ENCODE measurements at regions not wholly inside any gene's neighbourhood (a gene's known extent, or its start where the extent isn't known, plus 50 kb on each side); places are given as distances from the start of the nearest gene placed in this dataset.
"Not testable (repeated sequence)": the region's sequence is repeated elsewhere in the genome, so short reads cannot be mapped to it uniquely, and the experiment has no call there.

DNA sequence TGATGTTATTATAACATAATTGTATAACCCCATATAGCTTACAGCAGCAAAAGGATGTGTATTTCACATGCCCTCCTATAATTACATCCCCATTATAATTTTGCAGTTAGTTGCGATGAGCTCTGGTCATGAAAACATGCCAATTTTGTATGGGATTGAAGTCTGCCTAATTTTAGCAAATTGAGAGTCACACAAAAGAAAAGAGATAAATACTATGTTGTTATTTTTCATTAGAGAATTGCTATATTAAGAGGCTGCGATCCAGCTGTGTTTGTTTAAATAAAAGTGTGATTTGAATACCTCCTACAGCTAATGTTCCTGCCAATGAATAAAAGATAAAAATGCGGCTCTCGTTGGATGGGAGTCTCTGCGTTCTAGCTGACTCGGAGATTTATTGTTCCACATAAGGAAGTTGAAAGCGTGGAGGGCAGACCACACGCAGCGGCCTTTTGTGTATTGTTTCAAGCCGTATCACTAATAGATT, 461.0 kb upstream of the NFIA start:
- peaks cover 0 to 9% (median 3%) of the 10 kb centered on the region in 4 donors for H3K4me1 ChIP-seq
- TF ChIP-seq, protein P1, sequence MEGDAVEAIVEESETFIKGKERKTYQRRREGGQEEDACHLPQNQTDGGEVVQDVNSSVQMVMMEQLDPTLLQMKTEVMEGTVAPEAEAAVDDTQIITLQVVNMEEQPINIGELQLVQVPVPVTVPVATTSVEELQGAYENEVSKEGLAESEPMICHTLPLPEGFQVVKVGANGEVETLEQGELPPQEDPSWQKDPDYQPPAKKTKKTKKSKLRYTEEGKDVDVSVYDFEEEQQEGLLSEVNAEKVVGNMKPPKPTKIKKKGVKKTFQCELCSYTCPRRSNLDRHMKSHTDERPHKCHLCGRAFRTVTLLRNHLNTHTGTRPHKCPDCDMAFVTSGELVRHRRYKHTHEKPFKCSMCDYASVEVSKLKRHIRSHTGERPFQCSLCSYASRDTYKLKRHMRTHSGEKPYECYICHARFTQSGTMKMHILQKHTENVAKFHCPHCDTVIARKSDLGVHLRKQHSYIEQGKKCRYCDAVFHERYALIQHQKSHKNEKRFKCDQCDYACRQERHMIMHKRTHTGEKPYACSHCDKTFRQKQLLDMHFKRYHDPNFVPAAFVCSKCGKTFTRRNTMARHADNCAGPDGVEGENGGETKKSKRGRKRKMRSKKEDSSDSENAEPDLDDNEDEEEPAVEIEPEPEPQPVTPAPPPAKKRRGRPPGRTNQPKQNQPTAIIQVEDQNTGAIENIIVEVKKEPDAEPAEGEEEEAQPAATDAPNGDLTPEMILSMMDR (IDR thresholded peaks at IDR 0.05): no peak
- TF ChIP-seq POLR2AphosphoS5 (IDR thresholded peaks at IDR 0.05) (no peak), POLR2A (IDR thresholded peaks at IDR 0.05) (no peak), EP300 (IDR thresholded peaks at IDR 0.05) (no peak)
- no peak overlapping the region for H3K27ac ChIP-seq
- WGBS, 2 donors: 27 to 31% methylated on average over 10 of the region's 10 CpGs
- H3K9me3 ChIP-seq: no peaks in the 10 kb centered on the region
- no peak for DNase-seq
- intact Hi-C loops (cut with DNase I): no loop called here
- H3K27me3 ChIP-seq: no peaks in the 10 kb centered on the region
- H3K36me3 ChIP-seq: no peaks in the 10 kb centered on the region
- H3K4me3 ChIP-seq: no peak overlapping the region

DNA sequence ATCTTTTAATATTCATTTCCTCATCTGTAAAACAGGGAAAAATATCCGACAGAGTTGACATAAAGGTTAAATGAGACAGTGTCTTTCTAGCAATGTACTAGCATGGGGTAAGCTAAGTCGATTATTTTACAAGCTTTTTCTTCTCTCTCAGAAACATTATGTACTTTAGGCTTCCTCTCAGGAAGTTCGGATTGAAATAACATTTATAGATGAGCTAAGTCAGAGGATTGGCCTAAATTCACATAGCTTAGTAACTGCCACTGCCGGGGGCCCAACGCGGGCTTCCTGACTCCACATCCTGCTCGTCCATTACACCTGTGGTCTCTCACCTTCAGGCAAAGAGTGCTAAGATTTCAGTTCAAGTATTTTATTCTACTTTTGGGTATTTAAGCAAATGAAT, 462.3 kb upstream of the NFIA start:
- Histone ChIP-seq H3K4me1 (peaks cover 0 to 9% (median 3%) of the 10 kb centered on the region in 4 donors), H3K27me3 (no peaks in the 10 kb centered on the region), H3K9me3 (no peaks in the 10 kb centered on the region), H3K27ac (no peak overlapping the region), H3K36me3 (no peaks in the 10 kb centered on the region), H3K4me3 (no peak overlapping the region)
- intact Hi-C loops (cut with DNase I): no loop called here
- no peak for TF ChIP-seq EP300 (IDR thresholded peaks at IDR 0.05)
- no peak for TF ChIP-seq POLR2AphosphoS5 (IDR thresholded peaks at IDR 0.05)
- TF ChIP-seq, protein P1 (IDR thresholded peaks at IDR 0.05): no peak
- no peak for TF ChIP-seq POLR2A (IDR thresholded peaks at IDR 0.05)
- WGBS, 2 donors: 44 to 63% methylated on average over 7 of the region's 7 CpGs
- DNase-seq: no peak

DNA sequence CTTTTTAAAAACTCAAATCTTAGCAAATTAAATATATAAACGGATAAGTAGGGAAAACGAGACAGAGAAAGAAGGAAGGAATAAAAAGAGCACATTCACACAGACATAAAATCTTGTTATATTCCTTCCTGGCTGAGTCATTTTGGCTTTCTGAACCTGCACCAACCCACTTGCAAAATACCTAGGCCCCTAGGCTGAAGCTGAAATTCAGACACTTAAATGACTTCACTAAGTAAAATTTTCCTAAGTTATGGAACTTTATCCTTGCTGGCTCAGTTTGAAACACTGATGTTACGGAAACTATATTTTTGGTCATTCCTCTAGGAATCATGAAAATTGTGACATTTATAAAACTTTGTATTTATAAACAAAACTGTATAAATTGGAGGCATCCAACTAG, 462.8 kb upstream of the NFIA start:
- Histone ChIP-seq H3K27me3 (no peaks in the 10 kb centered on the region), H3K27ac (peak overlapping the region in 1 of 4 donors; percentile 16), H3K36me3 (no peaks in the 10 kb centered on the region), H3K9me3 (no peaks in the 10 kb centered on the region), H3K4me3 (no peak overlapping the region), H3K4me1 (peaks cover 0 to 9% (median 3%) of the 10 kb centered on the region in 4 donors)
- intact Hi-C loops (cut with DNase I): no loop called here
- WGBS, 2 donors: 77 to 79% methylated on average over 3 of the region's 3 CpGs
- no peak for DNase-seq
- no peak for TF ChIP-seq POLR2AphosphoS5 (IDR thresholded peaks at IDR 0.05)
- no peak for TF ChIP-seq POLR2A (IDR thresholded peaks at IDR 0.05)
- TF ChIP-seq, protein P1 (IDR thresholded peaks at IDR 0.05): no peak
- no peak for TF ChIP-seq EP300 (IDR thresholded peaks at IDR 0.05)

DNA sequence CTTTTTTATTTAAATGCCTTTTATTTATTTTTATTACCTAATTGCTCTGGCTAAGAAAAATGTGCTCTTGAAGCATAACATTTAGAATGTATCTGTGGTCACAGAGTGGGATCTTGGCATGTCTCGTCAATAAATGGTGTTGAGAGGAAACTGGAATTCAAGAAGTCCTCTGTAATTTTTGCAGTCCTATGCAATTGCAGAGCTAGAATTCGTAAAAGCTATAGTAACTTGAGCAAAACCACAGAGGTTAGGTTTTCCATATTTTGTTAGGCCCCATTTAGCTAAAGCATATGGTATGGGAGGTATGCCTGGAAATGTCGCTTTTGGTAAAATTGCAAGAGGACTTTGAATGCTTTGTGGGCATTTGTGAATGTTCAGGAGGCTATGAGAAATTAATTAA, 466.7 kb upstream of the NFIA start:
- H3K9me3 ChIP-seq: no peaks in the 10 kb centered on the region
- intact Hi-C loops (cut with DNase I): no loop called here
- no peak for DNase-seq
- 92 to 93% methylated on average over 3 of the region's 3 CpGs for WGBS, 2 donors
- TF ChIP-seq EP300 (IDR thresholded peaks at IDR 0.05) (no peak), POLR2AphosphoS5 (IDR thresholded peaks at IDR 0.05) (no peak), POLR2A (IDR thresholded peaks at IDR 0.05) (no peak)
- TF ChIP-seq, protein P1 (IDR thresholded peaks at IDR 0.05): no peak
- H3K27ac ChIP-seq: no peak overlapping the region
- H3K4me1 ChIP-seq: no peaks in the 10 kb centered on the region
- no peaks in the 10 kb centered on the region for H3K36me3 ChIP-seq
- H3K27me3 ChIP-seq: no peaks in the 10 kb centered on the region
- H3K4me3 ChIP-seq: no peak overlapping the region

DNA sequence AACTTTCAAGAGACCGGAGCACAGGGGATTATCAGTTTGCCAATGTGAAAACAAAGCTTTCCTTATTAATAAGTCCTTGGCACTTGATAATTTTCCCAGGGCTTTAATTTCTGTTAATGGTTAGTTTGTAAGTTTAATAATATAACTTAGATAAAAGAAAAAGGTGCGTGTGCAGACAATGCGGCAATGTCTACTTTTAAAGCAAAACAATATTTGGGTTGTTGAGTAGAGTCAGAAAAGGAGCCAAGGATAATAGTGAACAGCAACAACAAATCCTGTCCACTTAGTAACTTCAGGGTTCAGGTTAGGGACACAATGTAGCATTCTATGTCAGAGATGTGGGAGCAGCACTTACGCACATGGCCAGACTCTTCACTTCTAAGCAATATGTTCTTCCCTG, 469.6 kb upstream of the NFIA start:
- intact Hi-C loops (cut with DNase I): no loop called here
- Histone ChIP-seq H3K36me3 (no peaks in the 10 kb centered on the region), H3K9me3 (peaks cover 0 to 2% (median 0%) of the 10 kb centered on the region in 4 donors), H3K27ac (no peak overlapping the region), H3K27me3 (no peaks in the 10 kb centered on the region), H3K4me1 (no peaks in the 10 kb centered on the region), H3K4me3 (no peak overlapping the region)
- TF ChIP-seq EP300 (IDR thresholded peaks at IDR 0.05) (no peak), POLR2A (IDR thresholded peaks at IDR 0.05) (no peak), POLR2AphosphoS5 (IDR thresholded peaks at IDR 0.05) (no peak)
- TF ChIP-seq, protein P1 (IDR thresholded peaks at IDR 0.05): no peak
- WGBS, 2 donors: 95 to 97% methylated on average over 4 of the region's 4 CpGs
- no peak for DNase-seq

DNA sequence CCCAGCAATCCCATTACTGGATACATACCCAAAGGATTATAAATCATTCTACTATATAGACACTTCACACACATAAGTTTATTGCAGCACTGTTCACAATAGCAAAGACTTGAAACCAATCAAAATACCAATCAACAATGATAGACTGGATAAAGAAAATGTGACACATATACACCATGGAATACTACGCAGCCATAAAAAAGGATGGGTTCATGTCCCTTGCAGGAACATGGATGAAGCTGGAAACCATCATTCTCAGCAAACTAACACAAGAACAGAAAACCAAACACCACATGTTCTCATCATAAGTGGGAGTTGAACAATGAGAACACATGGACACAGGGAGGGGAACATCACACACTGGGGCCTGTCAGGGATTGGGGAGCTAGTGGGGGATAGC, 475.4 kb upstream of the NFIA start:
- H3K27ac ChIP-seq; H3K9me3 ChIP-seq; DNase-seq; H3K27me3 ChIP-seq; H3K4me3 ChIP-seq; H3K36me3 ChIP-seq; H3K4me1 ChIP-seq; intact Hi-C loops (cut with DNase I): not testable (repeated sequence)
- WGBS, 2 donors: 98 to 100% methylated on average over 1 of the region's 1 CpG
